PC-3 (cell line): ENCODE measurements at regions not wholly inside any gene's neighbourhood (a gene's known extent, or its start where the extent isn't known, plus 50 kb on each side); places are given as distances from the start of the nearest gene placed in this dataset.

Experiments
- ATAC-seq: fragments of 200-7000 bp; cut with Tn5 transposase; 2 replicates; pipeline ENCODE4 v1.9.1; 2020; ENCODE audit warnings: mild to moderate bottlenecking, moderate library complexity
- BruUV-seq: library from RNA; stranded (reverse); fragments of 400-500 nt; replicated peaks from 2 replicates; lab custom pipeline; 2021; lab: Mats Ljungman, UMichigan
- CTCF ChIA-PET: fragments of 300-600 bp; sonication (Branson Sonifier 250); formaldehyde crosslinking; loops from one replicate; lab custom pipeline; 2022; ENCODE audit warnings: antibody characterized with exemption; lab: Charles Lee
- POLR2A ChIA-PET: fragments of 300-600 bp; sonication (Branson Sonifier 250); formaldehyde crosslinking; loops from one replicate; lab custom pipeline; 2022; ENCODE audit warnings: antibody characterized with exemption; ENCODE audit not compliant: unreplicated experiment; lab: Charles Lee
- DNase-seq: peaks from one replicate; pipeline ENCODE4 v3.0.0-alpha.2; 2015
- H2AFZ ChIP-seq: fragments of 300-600 bp; sonication (generic); 2 replicates; pipeline ENCODE4 v1.6.0; 2016; ENCODE audit warnings: antibody characterized with exemption, low read length
- H3F3A ChIP-seq: fragments of 300-600 bp; sonication (generic); one replicate; pipeline ENCODE4 v1.6.0; 2017; ENCODE audit warnings: antibody characterized with exemption, low read length, control low read depth, mild to moderate bottlenecking; ENCODE audit not compliant: unreplicated experiment
- H3K27ac ChIP-seq: fragments of 300-600 bp; sonication (generic); 2 replicates; pipeline ENCODE4 v1.5.1; 2016; ENCODE audit warnings: mild to moderate bottlenecking, low read length
- H3K27me3 ChIP-seq: fragments of 300-600 bp; sonication (generic); 2 replicates; pipeline ENCODE4 v1.6.1; 2016; ENCODE audit warnings: low read length, mixed read lengths
- H3K36me3 ChIP-seq: fragments of 300-600 bp; sonication (generic); 2 replicates; pipeline ENCODE4 v1.6.1; 2016; ENCODE audit warnings: low read depth, mixed run types, low read length, mixed read lengths
- H3K4me1 ChIP-seq: fragments of 300-600 bp; sonication (generic); 2 replicates; pipeline ENCODE4 v1.5.1; 2016; ENCODE audit warnings: low read length; ENCODE audit not compliant: insufficient read depth
- H3K4me2 ChIP-seq: fragments of 300-600 bp; sonication (generic); 2 replicates; pipeline ENCODE4 v1.6.0; 2016; ENCODE audit warnings: low read length
- H3K4me3 ChIP-seq: fragments of 300-600 bp; sonication (generic); 2 replicates; pipeline ENCODE4 v1.5.1; 2016; ENCODE audit warnings: mild to moderate bottlenecking, low read length, mixed read lengths
- H3K79me2 ChIP-seq: fragments of 300-600 bp; sonication (generic); 2 replicates; pipeline ENCODE4 v1.6.1; 2017; ENCODE audit warnings: low read length, mixed read lengths
- H3K9ac ChIP-seq: fragments of 300-600 bp; sonication (generic); 2 replicates; pipeline ENCODE4 v1.6.0; 2016; ENCODE audit warnings: mild to moderate bottlenecking, low read length
- H3K9me2 ChIP-seq: fragments of 300-600 bp; sonication (generic); replicated peaks from 2 replicates; pipeline ENCODE4 v1.6.1; 2016; ENCODE audit warnings: mixed run types, low read length, mixed read lengths
- H3K9me3 ChIP-seq: fragments of 300-600 bp; sonication (generic); 2 replicates; pipeline ENCODE4 v1.6.1; 2016; ENCODE audit warnings: low read length, mixed read lengths
- H4K20me1 ChIP-seq: fragments of 300-600 bp; sonication (generic); 2 replicates; pipeline ENCODE4 v1.6.1; 2016; ENCODE audit warnings: low read length, mixed read lengths
- EZH2 ChIP-seq: fragments of 300-600 bp; sonication (generic); IDR thresholded peaks from one replicate; pipeline ENCODE4 v1.6.1; 2017; ENCODE audit warnings: antibody characterized with exemption, mild to moderate bottlenecking, low read length; ENCODE audit not compliant: unreplicated experiment
- EZH2phosphoT487 ChIP-seq: fragments of 300-600 bp; sonication (generic); IDR thresholded peaks from 2 replicates; pipeline ENCODE4 v1.6.1; 2018; ENCODE audit warnings: mild to moderate bottlenecking, antibody characterized with exemption, low read length, borderline replicate concordance
- intact Hi-C: fragments of 100-400 bp; cut with micrococcal nuclease; formaldehyde crosslinking; loops from 2 replicates; pipeline ENCODE4 v1.9.0; 2023
- TF ChIP-seq, protein P1 (sequence below): fragments of 300-600 bp; sonication (generic); conservative IDR thresholded peaks from 2 replicates; pipeline ENCODE4 v1.5.1; 2017; ENCODE audit warnings: antibody characterized with exemption, low read depth, mild to moderate bottlenecking, low read length

GRCh38 chr7:128190051-128190647, 50.9 kb upstream of the LEP start:
- POLR2A ChIA-PET: no interaction called here
- CTCF ChIA-PET: no interaction called here
- H3K9ac ChIP-seq: no peak overlapping the region
- H4K20me1 ChIP-seq: no peaks in the 10 kb centered on the region
- ATAC-seq (no peak), DNase-seq (no peak)
- H3K79me2 ChIP-seq: no peaks in the 10 kb centered on the region
- H3K4me3 ChIP-seq: no peak overlapping the region
- intact Hi-C loops: no loop called here
- H3K27me3 ChIP-seq: peaks cover 35% of the 10 kb centered on the region
- H3K36me3 ChIP-seq: no peaks in the 10 kb centered on the region
- no peaks in the 10 kb centered on the region for H3K9me2 ChIP-seq
- TF ChIP-seq, protein P1, sequence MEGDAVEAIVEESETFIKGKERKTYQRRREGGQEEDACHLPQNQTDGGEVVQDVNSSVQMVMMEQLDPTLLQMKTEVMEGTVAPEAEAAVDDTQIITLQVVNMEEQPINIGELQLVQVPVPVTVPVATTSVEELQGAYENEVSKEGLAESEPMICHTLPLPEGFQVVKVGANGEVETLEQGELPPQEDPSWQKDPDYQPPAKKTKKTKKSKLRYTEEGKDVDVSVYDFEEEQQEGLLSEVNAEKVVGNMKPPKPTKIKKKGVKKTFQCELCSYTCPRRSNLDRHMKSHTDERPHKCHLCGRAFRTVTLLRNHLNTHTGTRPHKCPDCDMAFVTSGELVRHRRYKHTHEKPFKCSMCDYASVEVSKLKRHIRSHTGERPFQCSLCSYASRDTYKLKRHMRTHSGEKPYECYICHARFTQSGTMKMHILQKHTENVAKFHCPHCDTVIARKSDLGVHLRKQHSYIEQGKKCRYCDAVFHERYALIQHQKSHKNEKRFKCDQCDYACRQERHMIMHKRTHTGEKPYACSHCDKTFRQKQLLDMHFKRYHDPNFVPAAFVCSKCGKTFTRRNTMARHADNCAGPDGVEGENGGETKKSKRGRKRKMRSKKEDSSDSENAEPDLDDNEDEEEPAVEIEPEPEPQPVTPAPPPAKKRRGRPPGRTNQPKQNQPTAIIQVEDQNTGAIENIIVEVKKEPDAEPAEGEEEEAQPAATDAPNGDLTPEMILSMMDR: no peak
- no peak for TF ChIP-seq EZH2
- TF ChIP-seq EZH2phosphoT487: no peak
- no peak overlapping the region for H3K27ac ChIP-seq
- no peaks in the 10 kb centered on the region for H3K4me1 ChIP-seq
- no TSS peak for BruUV-seq
- no peak overlapping the region for H3K4me2 ChIP-seq
- no peaks in the 10 kb centered on the region for H3F3A ChIP-seq
- H3K9me3 ChIP-seq: no peaks in the 10 kb centered on the region; the same call in 1 of the 2 replicates
- H2AFZ ChIP-seq: no peak overlapping the region

DNA sequence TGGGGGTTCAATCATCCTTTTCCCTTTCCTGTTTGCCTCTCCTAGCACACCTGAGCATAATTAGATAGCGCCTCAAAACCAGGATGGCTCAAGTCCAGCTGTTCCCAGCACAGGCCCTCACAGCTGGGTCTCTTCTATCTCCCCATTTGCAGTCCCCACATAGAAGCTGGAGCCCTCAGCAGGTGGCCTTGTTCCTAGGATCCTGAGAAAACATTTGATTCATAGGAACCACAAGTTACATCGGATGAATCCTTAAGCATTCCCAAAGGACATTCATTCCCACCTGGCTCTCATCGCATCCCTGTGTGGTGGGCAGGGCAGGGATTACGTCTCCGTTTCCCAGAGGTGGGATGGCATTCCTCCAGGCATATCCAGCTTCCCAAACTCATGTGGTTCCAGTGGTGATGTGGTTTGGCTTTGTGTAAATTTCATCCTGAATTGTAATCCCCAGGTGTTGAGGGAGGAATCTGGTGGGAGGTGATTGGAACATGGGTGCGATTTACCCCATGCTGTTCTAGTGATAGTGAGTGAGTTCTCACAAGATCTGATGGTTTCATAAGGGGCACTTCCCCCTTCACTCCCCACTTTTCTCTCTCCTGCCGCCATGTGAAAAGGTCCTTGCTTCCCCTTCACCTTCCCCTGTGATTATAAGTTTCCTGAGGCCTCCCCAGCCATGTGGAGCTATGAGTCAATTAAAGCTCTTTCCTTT, 49.8 kb upstream of the LEP start:
- Histone ChIP-seq H4K20me1 (no peaks in the 10 kb centered on the region), H2AFZ (no peak overlapping the region), H3K9me2 (no peaks in the 10 kb centered on the region), H3K27me3 (peaks cover 27% of the 10 kb centered on the region), H3K36me3 (no peaks in the 10 kb centered on the region), H3K9me3 (peaks cover 3% of the 10 kb centered on the region; the same call in 1 of the 2 replicates), H3K27ac (no peak overlapping the region), H3K79me2 (no peaks in the 10 kb centered on the region), H3K4me2 (no peak overlapping the region), H3K4me1 (no peaks in the 10 kb centered on the region), H3K9ac (no peak overlapping the region), H3F3A (no peaks in the 10 kb centered on the region), H3K4me3 (no peak overlapping the region)
- ChIA-PET CTCF (no interaction called here), POLR2A (no interaction called here)
- intact Hi-C loops: no loop called here
- DNase-seq (no peak), ATAC-seq (no peak)
- BruUV-seq: no TSS peak
- TF ChIP-seq, protein P1: no peak
